ENCODE measurements at regions not wholly inside any gene's neighbourhood (a gene's known extent, or its start where the extent isn't known, plus 50 kb on each side); places are given as distances from the start of the nearest gene placed in this dataset.

DNA sequence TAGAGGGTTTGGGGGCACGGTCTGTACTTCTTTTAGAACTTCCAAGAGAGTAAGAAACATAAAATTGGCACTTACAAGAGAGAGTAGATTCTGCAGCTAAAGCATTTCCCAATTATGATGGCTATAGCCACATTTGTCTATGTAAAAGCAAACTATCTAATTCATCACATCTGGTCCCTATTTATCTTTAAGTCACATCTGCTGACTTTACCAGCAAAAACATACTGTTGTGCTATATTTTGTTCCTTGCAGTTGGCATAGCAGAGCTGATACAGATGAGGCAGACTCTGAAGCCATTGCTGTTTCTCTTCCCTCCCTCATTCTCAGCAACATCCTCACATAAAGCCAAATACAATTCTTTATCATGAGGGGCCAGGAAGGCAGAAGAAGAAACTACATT is 1533.5 kb upstream of the RAG2 start:
- Histone ChIP-seq H3K4me3 (no peak overlapping the region), H3K4me1 (ENCODE audit: control insufficient read depth, insufficient read depth, low read length) (no peaks in the 10 kb centered on the region), H3K9me3 (replicated peaks; ENCODE audit: control insufficient read depth, insufficient read depth, low read length) (no peaks in the 10 kb centered on the region), H3K4me2 (ENCODE audit: control insufficient read depth, insufficient read depth) (no peak overlapping the region), H3K27me3 (replicated peaks in 1 of 2; ENCODE audit: control insufficient read depth in 2 of 2, insufficient read depth in 2 of 2, low read length in 1 of 2) (no peaks in the 10 kb centered on the region), H3K27ac (ENCODE audit: control insufficient read depth, insufficient read depth) (no peak overlapping the region), H3K79me2 (ENCODE audit: control insufficient read depth, insufficient read depth, low read length) (no peaks in the 10 kb centered on the region), H3K36me3 (ENCODE audit: control insufficient read depth in 2 of 2, insufficient read depth in 2 of 2, low read length in 1 of 2) (no peaks in the 10 kb centered on the region), H4K20me1 (ENCODE audit: control insufficient read depth, insufficient read depth) (no peaks in the 10 kb centered on the region), H3K9ac (ENCODE audit: control insufficient read depth, insufficient read depth, low read length) (no peak overlapping the region), H2AFZ (ENCODE audit: control insufficient read depth, low read depth, low read length) (no peak overlapping the region)
- no TSS peak for BruUV-seq (replicated peaks)
- ATAC-seq (no peak), FAIRE-seq (no peak), DNase-seq (ENCODE audit: low read depth, low spot score) (no peak)
- in situ Hi-C loops (cut with MboI) (no loop called here), intact Hi-C loops (cut with micrococcal nuclease; ENCODE audit: unreplicated experiment) (no loop called here)
- ChIA-PET CTCF (interaction anchor here (0.5 kb wide), 2 partner anchors 28 to 660 kb away, joined by 4 to 5 read pairs; no protein-coding TSS in a partner anchor), POLR2A (no interaction called here), RAD21 (ENCODE audit: unreplicated experiment) (no interaction called here), SMC1A (ENCODE audit: uncharacterized antibody, unreplicated experiment) (no interaction called here)
- 0% methylated on average over 1 of the region's 1 CpG for WGBS (ENCODE audit: insufficient coverage, insufficient replicate concordance, low lambda C conversion rate, missing lambda C conversion rate)
- no peak for TF ChIP-seq BHLHE40 (IDR thresholded peaks at IDR 0.05; ENCODE audit: borderline replicate concordance in 1 of 2, low read depth in 2 of 2, low read length in 1 of 2)
- TF ChIP-seq, protein P1, sequence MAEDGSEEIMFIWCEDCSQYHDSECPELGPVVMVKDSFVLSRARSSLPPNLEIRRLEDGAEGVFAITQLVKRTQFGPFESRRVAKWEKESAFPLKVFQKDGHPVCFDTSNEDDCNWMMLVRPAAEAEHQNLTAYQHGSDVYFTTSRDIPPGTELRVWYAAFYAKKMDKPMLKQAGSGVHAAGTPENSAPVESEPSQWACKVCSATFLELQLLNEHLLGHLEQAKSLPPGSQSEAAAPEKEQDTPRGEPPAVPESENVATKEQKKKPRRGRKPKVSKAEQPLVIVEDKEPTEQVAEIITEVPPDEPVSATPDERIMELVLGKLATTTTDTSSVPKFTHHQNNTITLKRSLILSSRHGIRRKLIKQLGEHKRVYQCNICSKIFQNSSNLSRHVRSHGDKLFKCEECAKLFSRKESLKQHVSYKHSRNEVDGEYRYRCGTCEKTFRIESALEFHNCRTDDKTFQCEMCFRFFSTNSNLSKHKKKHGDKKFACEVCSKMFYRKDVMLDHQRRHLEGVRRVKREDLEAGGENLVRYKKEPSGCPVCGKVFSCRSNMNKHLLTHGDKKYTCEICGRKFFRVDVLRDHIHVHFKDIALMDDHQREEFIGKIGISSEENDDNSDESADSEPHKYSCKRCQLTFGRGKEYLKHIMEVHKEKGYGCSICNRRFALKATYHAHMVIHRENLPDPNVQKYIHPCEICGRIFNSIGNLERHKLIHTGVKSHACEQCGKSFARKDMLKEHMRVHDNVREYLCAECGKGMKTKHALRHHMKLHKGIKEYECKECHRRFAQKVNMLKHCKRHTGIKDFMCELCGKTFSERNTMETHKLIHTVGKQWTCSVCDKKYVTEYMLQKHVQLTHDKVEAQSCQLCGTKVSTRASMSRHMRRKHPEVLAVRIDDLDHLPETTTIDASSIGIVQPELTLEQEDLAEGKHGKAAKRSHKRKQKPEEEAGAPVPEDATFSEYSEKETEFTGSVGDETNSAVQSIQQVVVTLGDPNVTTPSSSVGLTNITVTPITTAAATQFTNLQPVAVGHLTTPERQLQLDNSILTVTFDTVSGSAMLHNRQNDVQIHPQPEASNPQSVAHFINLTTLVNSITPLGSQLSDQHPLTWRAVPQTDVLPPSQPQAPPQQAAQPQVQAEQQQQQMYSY (CRISPR knock-in tag; IDR thresholded peaks at IDR 0.05), result no peak
- no peak for TF ChIP-seq TCF7 (IDR thresholded peaks at IDR 0.05; ENCODE audit: borderline replicate concordance)
- TF ChIP-seq SMARCA5 (IDR thresholded peaks at IDR 0.05), result no peak
- no peak for TF ChIP-seq ZBTB11 (CRISPR knock-in tag; IDR thresholded peaks at IDR 0.05)
- no peak for TF ChIP-seq SP1 (IDR thresholded peaks at IDR 0.05; ENCODE audit: low read depth, low read length)
- no peak for TF ChIP-seq CBX3 (IDR thresholded peaks at IDR 0.05; ENCODE audit: borderline replicate concordance, low read depth)
- no peak for TF ChIP-seq GABPA (IDR thresholded peaks at IDR 0.05; ENCODE audit: low read depth)
- no peak for TF ChIP-seq ZNF24 (IDR thresholded peaks at IDR 0.05)
- no peak for TF ChIP-seq BACH1 (IDR thresholded peaks at IDR 0.05; ENCODE audit: borderline replicate concordance)
- no peak for TF ChIP-seq SPI1 (IDR thresholded peaks at IDR 0.05; ENCODE audit: borderline replicate concordance, insufficient read depth, low read depth, low read length)
- no peak for TF ChIP-seq IKZF1 (conservative IDR thresholded peaks at IDR 0.05)
- TF ChIP-seq RAD21 (IDR thresholded peaks at IDR 0.05; ENCODE audit: insufficient read depth, low read depth, low read length), result no peak
- TF ChIP-seq ESRRA (IDR thresholded peaks at IDR 0.05; ENCODE audit: low read length), result no peak
- TF ChIP-seq ZZZ3 (IDR thresholded peaks at IDR 0.05; ENCODE audit: control insufficient read depth, insufficient read length, low read depth), result no peak
- TF ChIP-seq USF1 (IDR thresholded peaks at IDR 0.05; ENCODE audit: borderline replicate concordance, extremely low read length, insufficient read depth, low read depth, low read length), result no peak

Data from GM12878 (cell line).